ENCODE measurements at regions not wholly inside any gene's neighbourhood (a gene's known extent, or its start where the extent isn't known, plus 50 kb on each side); places are given as distances from the start of the nearest gene placed in this dataset.

DNA sequence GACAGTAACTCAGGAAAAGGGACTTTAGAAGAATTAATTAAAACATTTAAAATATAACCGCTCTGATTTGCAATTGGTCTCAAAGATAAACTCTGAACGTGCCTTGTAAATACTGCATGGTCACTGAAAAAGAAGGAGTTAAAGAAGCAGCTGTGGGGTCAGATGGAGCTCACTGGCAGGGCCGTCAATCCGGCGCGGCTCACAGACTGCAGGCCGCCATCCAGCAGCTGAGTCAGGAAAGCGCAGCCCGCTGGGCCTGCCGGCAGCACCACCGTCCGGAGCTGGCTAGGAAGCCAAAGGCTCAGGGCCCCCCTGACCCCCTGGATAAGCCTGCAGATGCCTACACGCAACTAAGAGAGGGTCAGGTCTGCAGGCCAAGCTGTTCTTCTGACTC, 54.2 kb upstream of the FRMD1 start:
- no peaks in the 10 kb centered on the region for H3K36me3 ChIP-seq (ENCODE audit: control insufficient read depth in 1 of 2, insufficient read depth in 2 of 2, low read length in 2 of 2)
- H3K9ac ChIP-seq (ENCODE audit: low read length) = no peak overlapping the region
- H3K79me2 ChIP-seq (ENCODE audit: insufficient read depth, low read length) = no peaks in the 10 kb centered on the region
- DNase-seq (ENCODE audit: low read depth, low spot score) (no peak), ATAC-seq (no peak)
- peaks cover 6% of the 10 kb centered on the region; the same call in 1 of the 2 replicates for H3K27me3 ChIP-seq (ENCODE audit: insufficient read depth, low read length)
- TF ChIP-seq EGR1 (IDR thresholded peaks at IDR 0.05; ENCODE audit: low read depth) (no peak), FOSL1 (IDR thresholded peaks at IDR 0.05; ENCODE audit: low read depth) (no peak), RAD21 (IDR thresholded peaks at IDR 0.05; ENCODE audit: low read depth) (no peak), TCF7L2 (IDR thresholded peaks at IDR 0.05; ENCODE audit: borderline replicate concordance, extremely low read depth, insufficient read depth, insufficient read length) (no peak), CEBPB (IDR thresholded peaks at IDR 0.05; ENCODE audit: low read depth) (no peak), EZH2 (IDR thresholded peaks at IDR 0.05) (no peak)
- TF ChIP-seq, protein P1, sequence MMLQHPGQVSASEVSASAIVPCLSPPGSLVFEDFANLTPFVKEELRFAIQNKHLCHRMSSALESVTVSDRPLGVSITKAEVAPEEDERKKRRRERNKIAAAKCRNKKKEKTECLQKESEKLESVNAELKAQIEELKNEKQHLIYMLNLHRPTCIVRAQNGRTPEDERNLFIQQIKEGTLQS (IDR thresholded peaks at IDR 0.05) = no peak
- TF ChIP-seq, protein P2, sequence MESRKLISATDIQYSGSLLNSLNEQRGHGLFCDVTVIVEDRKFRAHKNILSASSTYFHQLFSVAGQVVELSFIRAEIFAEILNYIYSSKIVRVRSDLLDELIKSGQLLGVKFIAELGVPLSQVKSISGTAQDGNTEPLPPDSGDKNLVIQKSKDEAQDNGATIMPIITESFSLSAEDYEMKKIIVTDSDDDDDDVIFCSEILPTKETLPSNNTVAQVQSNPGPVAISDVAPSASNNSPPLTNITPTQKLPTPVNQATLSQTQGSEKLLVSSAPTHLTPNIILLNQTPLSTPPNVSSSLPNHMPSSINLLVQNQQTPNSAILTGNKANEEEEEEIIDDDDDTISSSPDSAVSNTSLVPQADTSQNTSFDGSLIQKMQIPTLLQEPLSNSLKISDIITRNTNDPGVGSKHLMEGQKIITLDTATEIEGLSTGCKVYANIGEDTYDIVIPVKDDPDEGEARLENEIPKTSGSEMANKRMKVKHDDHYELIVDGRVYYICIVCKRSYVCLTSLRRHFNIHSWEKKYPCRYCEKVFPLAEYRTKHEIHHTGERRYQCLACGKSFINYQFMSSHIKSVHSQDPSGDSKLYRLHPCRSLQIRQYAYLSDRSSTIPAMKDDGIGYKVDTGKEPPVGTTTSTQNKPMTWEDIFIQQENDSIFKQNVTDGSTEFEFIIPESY (IDR thresholded peaks at IDR 0.05; ENCODE audit: extremely low read depth, insufficient replicate concordance, low read length) = no peak
- TF ChIP-seq, protein P3, sequence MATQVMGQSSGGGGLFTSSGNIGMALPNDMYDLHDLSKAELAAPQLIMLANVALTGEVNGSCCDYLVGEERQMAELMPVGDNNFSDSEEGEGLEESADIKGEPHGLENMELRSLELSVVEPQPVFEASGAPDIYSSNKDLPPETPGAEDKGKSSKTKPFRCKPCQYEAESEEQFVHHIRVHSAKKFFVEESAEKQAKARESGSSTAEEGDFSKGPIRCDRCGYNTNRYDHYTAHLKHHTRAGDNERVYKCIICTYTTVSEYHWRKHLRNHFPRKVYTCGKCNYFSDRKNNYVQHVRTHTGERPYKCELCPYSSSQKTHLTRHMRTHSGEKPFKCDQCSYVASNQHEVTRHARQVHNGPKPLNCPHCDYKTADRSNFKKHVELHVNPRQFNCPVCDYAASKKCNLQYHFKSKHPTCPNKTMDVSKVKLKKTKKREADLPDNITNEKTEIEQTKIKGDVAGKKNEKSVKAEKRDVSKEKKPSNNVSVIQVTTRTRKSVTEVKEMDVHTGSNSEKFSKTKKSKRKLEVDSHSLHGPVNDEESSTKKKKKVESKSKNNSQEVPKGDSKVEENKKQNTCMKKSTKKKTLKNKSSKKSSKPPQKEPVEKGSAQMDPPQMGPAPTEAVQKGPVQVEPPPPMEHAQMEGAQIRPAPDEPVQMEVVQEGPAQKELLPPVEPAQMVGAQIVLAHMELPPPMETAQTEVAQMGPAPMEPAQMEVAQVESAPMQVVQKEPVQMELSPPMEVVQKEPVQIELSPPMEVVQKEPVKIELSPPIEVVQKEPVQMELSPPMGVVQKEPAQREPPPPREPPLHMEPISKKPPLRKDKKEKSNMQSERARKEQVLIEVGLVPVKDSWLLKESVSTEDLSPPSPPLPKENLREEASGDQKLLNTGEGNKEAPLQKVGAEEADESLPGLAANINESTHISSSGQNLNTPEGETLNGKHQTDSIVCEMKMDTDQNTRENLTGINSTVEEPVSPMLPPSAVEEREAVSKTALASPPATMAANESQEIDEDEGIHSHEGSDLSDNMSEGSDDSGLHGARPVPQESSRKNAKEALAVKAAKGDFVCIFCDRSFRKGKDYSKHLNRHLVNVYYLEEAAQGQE (IDR thresholded peaks at IDR 0.05; ENCODE audit: low read depth) = no peak
- BruUV-seq (replicated peaks) = no TSS peak
- intact Hi-C loops (cut with micrococcal nuclease) = loop anchor here (1.0 to 2.0 kb wide), 2 partner anchors 72 to 225 kb away; no protein-coding TSS in a partner anchor
- no peaks in the 10 kb centered on the region for H4K20me1 ChIP-seq (ENCODE audit: insufficient read depth)
- ChIA-PET RAD21 (ENCODE audit: low non-redundant PET in 1 of 2, low total read pairs in 2 of 2, uncharacterized antibody in 2 of 2, unreplicated experiment in 2 of 2) (no interaction called here), POLR2A (no interaction called here), CTCF (interaction anchor here (1.0 kb wide), 2 partner anchors 8 to 73 kb away, joined by 3 to 4 read pairs; no protein-coding TSS in a partner anchor)
- H2AFZ ChIP-seq (ENCODE audit: low read depth, low read length, poor library complexity, severe bottlenecking) = no peak overlapping the region
- no peaks in the 10 kb centered on the region for H3K9me2 ChIP-seq (ENCODE audit: insufficient read depth)
- H3K4me2 ChIP-seq (ENCODE audit: low read length) = no peak overlapping the region
- no peak overlapping the region for H3K4me3 ChIP-seq (replicated peaks in 1 of 2; ENCODE audit: low read depth in 1 of 2, low read length in 2 of 2)
- no peaks in the 10 kb centered on the region for H3K4me1 ChIP-seq (ENCODE audit: control insufficient read depth in 1 of 2, insufficient read depth in 2 of 2, low read length in 2 of 2)
- no peaks in the 10 kb centered on the region for H3K9me3 ChIP-seq (ENCODE audit: control insufficient read depth in 1 of 2, insufficient read depth in 1 of 2, low read depth in 1 of 2, low read length in 2 of 2)
- H3K27ac ChIP-seq (ENCODE audit: low read depth, low read length) = no peak overlapping the region
